Heart left ventricle (tissue), 13 donors: ENCODE measurements at regions not wholly inside any gene's neighbourhood (a gene's known extent, or its start where the extent isn't known, plus 50 kb on each side); places are given as distances from the start of the nearest gene placed in this dataset.

Source experiments
- POLR2A ChIP-seq, 2 donors: fragments of 450-650 bp; IDR thresholded peaks; one replicate each; pipeline ENCODE4 v1.6.1; 2017; ENCODE audit warnings: antibody characterized with exemption in 2 of 2, mild to moderate bottlenecking in 2 of 2, moderate library complexity in 2 of 2
- TF ChIP-seq, protein P1 (sequence below), 12 donors: fragments of 200-600 bp; sonication (generic) in 4 of 12; IDR thresholded peaks; one replicate each; pipeline versions ENCODE4 v1.5.0 to v1.8.0; 2018 to 2022; ENCODE audit warnings: antibody characterized with exemption in 12 of 12, mild to moderate bottlenecking in 5 of 12
- donor health status: ischemic (EF 13 %, LVEDD 7.1; RV severe dilation, severe dysfunction).
- donor health status: DM: no; HTN: yes; CAD: no.
- donor health status: DM: no; HTN: no; CAD: no.
- donor health status: ischemic (EF 25% LVEDD 6.9; RV normal size, moderate dysfunction).
- donor health status: ischemic (EF 25% LVEDD 5.7; RV mildly dilated, moderate dysfunction).
- donor health status: ischemic (EF 35%, LVEDD 5.7; RV mildly dilated, moderate dysfunction).
- donor health status: nonischemic (EF 11% LVEDD 7.7; RV severe dilation, severe dysfunction).
- donor health status: DM: yes; HTN: yes; CAD: no.
- donor health status: PGD.
- donor health status: ischemic (EF 29% LVEDD 5.4; RV normal size, mild dysfunction).
- donor health status: nonischemic (EF 23%, LVEDD 6.1; RV moderate dilation, normal function).

DNA sequence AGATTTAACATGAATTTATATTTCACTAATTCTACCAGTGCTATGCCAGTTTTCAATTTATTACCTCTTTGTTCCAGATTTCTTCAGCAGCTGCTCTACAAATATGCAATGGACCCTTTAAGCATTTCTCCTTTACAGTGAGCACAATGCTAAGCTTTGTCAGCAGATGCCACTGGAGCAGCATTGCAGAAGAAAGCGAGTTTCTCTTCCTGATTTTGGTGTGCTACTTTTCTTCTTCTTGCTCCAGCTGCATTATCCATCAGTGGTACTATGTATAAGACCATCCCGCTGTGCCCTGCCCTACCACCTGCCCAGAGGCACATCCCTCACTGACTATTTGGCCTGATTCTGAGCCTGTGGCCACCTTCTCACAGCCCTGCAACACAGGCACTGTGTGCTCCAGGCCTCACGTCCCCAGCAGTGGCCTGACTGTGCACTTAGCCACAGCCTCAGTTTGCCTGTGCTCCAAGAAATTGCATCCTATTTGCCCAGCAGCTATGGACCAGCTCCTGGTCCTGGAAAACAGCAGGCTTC lies 84.1 kb downstream of the TNFAIP3 start:
- TF ChIP-seq, protein P1, sequence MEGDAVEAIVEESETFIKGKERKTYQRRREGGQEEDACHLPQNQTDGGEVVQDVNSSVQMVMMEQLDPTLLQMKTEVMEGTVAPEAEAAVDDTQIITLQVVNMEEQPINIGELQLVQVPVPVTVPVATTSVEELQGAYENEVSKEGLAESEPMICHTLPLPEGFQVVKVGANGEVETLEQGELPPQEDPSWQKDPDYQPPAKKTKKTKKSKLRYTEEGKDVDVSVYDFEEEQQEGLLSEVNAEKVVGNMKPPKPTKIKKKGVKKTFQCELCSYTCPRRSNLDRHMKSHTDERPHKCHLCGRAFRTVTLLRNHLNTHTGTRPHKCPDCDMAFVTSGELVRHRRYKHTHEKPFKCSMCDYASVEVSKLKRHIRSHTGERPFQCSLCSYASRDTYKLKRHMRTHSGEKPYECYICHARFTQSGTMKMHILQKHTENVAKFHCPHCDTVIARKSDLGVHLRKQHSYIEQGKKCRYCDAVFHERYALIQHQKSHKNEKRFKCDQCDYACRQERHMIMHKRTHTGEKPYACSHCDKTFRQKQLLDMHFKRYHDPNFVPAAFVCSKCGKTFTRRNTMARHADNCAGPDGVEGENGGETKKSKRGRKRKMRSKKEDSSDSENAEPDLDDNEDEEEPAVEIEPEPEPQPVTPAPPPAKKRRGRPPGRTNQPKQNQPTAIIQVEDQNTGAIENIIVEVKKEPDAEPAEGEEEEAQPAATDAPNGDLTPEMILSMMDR (IDR thresholded peaks at IDR 0.05) = no peak
- no peak for TF ChIP-seq POLR2A (IDR thresholded peaks at IDR 0.05)
